DOHH2 (cell line): ENCODE measurements at regions not wholly inside any gene's neighbourhood (a gene's known extent, or its start where the extent isn't known, plus 50 kb on each side); places are given as distances from the start of the nearest gene placed in this dataset.

Source experiments
- H3F3A ChIP-seq: fragments of 200-600 bp; sonication (generic), shearing (Covaris generic); 2 replicates; pipeline ENCODE4 v1.6.0; 2016; ENCODE audit warnings: antibody characterized with exemption, mild to moderate bottlenecking; ENCODE audit not compliant: control insufficient read depth, insufficient read depth
- H3K27ac ChIP-seq: fragments of 200-600 bp; sonication (generic); 2 replicates; pipeline ENCODE4 v1.5.1; 2014; ENCODE audit warnings: low read depth, mild to moderate bottlenecking, low read length, moderate library complexity
- H3K27me3 ChIP-seq: fragments of 200-600 bp; sonication (generic); 2 replicates; pipeline ENCODE4 v1.6.1; 2014; ENCODE audit warnings: mild to moderate bottlenecking, low read length, mixed read lengths; ENCODE audit not compliant: control insufficient read depth
- H3K36me3 ChIP-seq: fragments of 200-600 bp; sonication (generic); 2 replicates; pipeline ENCODE4 v1.6.1; 2014; ENCODE audit warnings: mild to moderate bottlenecking, low read length, moderate library complexity, mixed read lengths; ENCODE audit not compliant: control insufficient read depth
- H3K4me1 ChIP-seq: fragments of 200-600 bp; sonication (generic); 2 replicates; pipeline ENCODE4 v1.6.1; 2014; ENCODE audit warnings: mild to moderate bottlenecking, low read length, mixed read lengths; ENCODE audit not compliant: control insufficient read depth
- H3K4me2 ChIP-seq: fragments of 200-600 bp; sonication (generic); 2 replicates; pipeline ENCODE4 v1.6.0; 2014; ENCODE audit warnings: mild to moderate bottlenecking, low read length, moderate library complexity
- H3K4me3 ChIP-seq: fragments of 200-600 bp; sonication (generic); 2 replicates; pipeline ENCODE4 v1.5.1; 2014; ENCODE audit warnings: mild to moderate bottlenecking, low read length, mixed read lengths
- H3K79me2 ChIP-seq: fragments of 200-600 bp; sonication (generic); 2 replicates; pipeline ENCODE4 v1.6.1; 2014; ENCODE audit warnings: mild to moderate bottlenecking, low read length, mixed read lengths; ENCODE audit not compliant: control insufficient read depth
- H3K9me2 ChIP-seq: fragments of 200-600 bp; sonication (generic); replicated peaks from 2 replicates; pipeline ENCODE4 v1.6.1; 2014; ENCODE audit warnings: mild to moderate bottlenecking, low read length, mixed read lengths; ENCODE audit not compliant: control insufficient read depth
- H3K9me3 ChIP-seq: fragments of 200-600 bp; sonication (generic); 2 replicates; pipeline ENCODE4 v1.6.1; 2014; ENCODE audit warnings: antibody characterized with exemption, low read length, mixed read lengths; ENCODE audit not compliant: control insufficient read depth, insufficient read depth
- H4K20me1 ChIP-seq: fragments of 200-600 bp; sonication (generic); 2 replicates; pipeline ENCODE4 v1.6.0; 2014; ENCODE audit warnings: low read depth, mild to moderate bottlenecking, antibody characterized with exemption, low read length, moderate library complexity; ENCODE audit not compliant: control insufficient read depth, insufficient read depth
- EZH2phosphoT487 ChIP-seq: fragments of 200-600 bp; sonication (generic); IDR thresholded peaks from 2 replicates; pipeline ENCODE4 v1.6.1; 2017; ENCODE audit warnings: borderline replicate concordance, mild to moderate bottlenecking, antibody characterized with exemption, low read length, moderate library complexity, mixed read lengths
- TF ChIP-seq, protein P1 (sequence below): fragments of 200-600 bp; sonication (generic); IDR thresholded peaks from one replicate; pipeline ENCODE4 v1.5.1; 2014; ENCODE audit warnings: antibody characterized with exemption, mild to moderate bottlenecking, low read depth, low read length; ENCODE audit not compliant: poor library complexity, severe bottlenecking

DNA sequence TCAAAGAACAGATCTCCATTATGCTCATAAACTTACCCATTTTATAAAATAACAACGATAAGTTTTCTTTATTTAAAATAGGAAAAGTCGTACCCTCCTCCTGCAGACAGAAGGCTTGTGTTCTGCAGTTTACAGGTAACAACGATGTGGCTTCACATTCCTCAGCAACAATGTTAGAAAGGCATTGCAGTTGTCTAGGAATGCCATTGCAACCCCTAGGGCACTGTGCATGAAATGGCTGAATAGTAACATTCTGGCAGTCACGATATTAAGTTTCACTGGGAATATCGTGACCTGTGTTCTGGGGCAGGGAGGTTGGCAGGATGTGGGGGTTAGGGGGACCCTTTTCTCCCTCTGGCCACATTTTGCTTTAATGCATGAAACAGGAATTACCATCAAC lies 331.9 kb downstream of the DEPDC1B start:
- no peaks in the 10 kb centered on the region for H3K4me1 ChIP-seq
- H3K79me2 ChIP-seq = no peaks in the 10 kb centered on the region
- no peaks in the 10 kb centered on the region for H3K9me3 ChIP-seq
- TF ChIP-seq EZH2phosphoT487 = no peak
- TF ChIP-seq, protein P1, sequence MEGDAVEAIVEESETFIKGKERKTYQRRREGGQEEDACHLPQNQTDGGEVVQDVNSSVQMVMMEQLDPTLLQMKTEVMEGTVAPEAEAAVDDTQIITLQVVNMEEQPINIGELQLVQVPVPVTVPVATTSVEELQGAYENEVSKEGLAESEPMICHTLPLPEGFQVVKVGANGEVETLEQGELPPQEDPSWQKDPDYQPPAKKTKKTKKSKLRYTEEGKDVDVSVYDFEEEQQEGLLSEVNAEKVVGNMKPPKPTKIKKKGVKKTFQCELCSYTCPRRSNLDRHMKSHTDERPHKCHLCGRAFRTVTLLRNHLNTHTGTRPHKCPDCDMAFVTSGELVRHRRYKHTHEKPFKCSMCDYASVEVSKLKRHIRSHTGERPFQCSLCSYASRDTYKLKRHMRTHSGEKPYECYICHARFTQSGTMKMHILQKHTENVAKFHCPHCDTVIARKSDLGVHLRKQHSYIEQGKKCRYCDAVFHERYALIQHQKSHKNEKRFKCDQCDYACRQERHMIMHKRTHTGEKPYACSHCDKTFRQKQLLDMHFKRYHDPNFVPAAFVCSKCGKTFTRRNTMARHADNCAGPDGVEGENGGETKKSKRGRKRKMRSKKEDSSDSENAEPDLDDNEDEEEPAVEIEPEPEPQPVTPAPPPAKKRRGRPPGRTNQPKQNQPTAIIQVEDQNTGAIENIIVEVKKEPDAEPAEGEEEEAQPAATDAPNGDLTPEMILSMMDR = no peak
- H3K9me2 ChIP-seq = no peaks in the 10 kb centered on the region
- H3K36me3 ChIP-seq = no peaks in the 10 kb centered on the region
- no peaks in the 10 kb centered on the region for H3F3A ChIP-seq
- H3K27ac ChIP-seq = no peak overlapping the region
- no peak overlapping the region for H3K4me2 ChIP-seq
- no peaks in the 10 kb centered on the region for H4K20me1 ChIP-seq
- no peaks in the 10 kb centered on the region for H3K27me3 ChIP-seq
- no peak overlapping the region for H3K4me3 ChIP-seq

DNA sequence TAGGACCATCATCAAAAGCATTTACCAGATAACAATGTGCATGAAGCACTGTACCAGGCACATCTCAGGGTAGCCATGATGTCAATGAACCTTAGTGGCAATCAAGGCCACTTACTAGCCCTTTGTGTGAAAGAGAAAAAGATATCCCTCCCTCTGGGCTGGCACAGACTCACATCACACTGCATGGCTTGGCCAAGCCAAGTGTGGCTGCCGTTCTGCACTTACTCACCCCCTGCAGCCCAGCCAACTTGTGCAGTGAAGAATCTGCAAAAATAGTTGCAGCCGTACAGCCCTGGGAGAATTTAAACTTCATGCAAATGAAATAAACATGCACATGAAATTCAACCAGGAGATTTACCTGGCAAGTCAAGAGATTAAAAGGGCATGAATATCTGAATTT lies 333.5 kb downstream of the DEPDC1B start:
- no peak for TF ChIP-seq EZH2phosphoT487
- TF ChIP-seq, protein P1 = no peak

DNA sequence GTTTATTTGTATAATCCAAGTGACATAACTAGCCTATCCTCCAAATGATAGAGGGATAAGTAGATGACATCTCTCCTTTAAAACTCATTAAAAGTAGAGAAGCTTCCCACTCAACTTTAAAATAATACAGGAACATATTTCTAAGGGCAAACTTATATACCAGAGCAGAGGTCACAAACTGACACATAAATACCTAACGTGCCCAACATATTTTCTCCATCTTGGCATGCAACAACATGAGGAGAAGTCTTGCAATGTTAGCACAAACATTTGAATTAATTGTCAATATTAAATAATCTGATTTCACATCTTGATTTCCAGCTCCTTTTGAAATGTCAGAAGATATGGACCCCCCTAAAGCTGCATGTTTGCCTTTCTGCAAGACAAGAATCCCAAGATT lies 335.0 kb downstream of the DEPDC1B start:
- Histone ChIP-seq H3K27ac (no peak overlapping the region), H3K27me3 (no peaks in the 10 kb centered on the region), H3K79me2 (no peaks in the 10 kb centered on the region), H3K4me1 (no peaks in the 10 kb centered on the region), H3K36me3 (no peaks in the 10 kb centered on the region), H3K4me3 (no peak overlapping the region), H3K4me2 (no peak overlapping the region), H3F3A (no peaks in the 10 kb centered on the region), H4K20me1 (no peaks in the 10 kb centered on the region), H3K9me3 (no peaks in the 10 kb centered on the region), H3K9me2 (no peaks in the 10 kb centered on the region)
- no peak for TF ChIP-seq EZH2phosphoT487
- TF ChIP-seq, protein P1 = no peak

More for the DNA sequence above, 333.5 kb downstream of the DEPDC1B start:
- H3K4me3 ChIP-seq = no peak overlapping the region
- no peak overlapping the region for H3K4me2 ChIP-seq
- H3K9me3 ChIP-seq = no peaks in the 10 kb centered on the region
- H3F3A ChIP-seq = no peaks in the 10 kb centered on the region
- H3K4me1 ChIP-seq = no peaks in the 10 kb centered on the region
- H3K79me2 ChIP-seq = no peaks in the 10 kb centered on the region
- H3K27me3 ChIP-seq = no peaks in the 10 kb centered on the region
- H3K9me2 ChIP-seq = no peaks in the 10 kb centered on the region
- H3K36me3 ChIP-seq = no peaks in the 10 kb centered on the region
- H4K20me1 ChIP-seq = no peaks in the 10 kb centered on the region
- H3K27ac ChIP-seq = no peak overlapping the region

DNA sequence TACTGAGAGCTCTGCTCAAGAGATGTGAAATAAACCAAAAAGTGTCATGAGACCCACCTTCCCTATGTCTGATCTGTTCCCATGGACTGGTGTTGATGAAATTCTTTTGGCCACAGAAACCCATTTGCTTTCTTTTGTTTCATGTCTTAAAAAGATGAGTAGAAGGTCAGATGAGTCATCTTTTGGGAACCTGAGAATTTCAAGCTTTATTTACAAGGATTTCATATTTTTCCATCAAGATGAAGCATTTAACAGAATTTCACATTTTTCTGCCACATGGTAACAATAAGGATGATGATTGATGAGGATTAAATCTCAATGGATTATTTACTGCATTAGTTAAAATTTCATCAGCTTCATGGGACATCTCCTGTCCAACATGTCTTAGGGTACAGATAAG lies 337.8 kb downstream of the DEPDC1B start:
- no peaks in the 10 kb centered on the region for H3F3A ChIP-seq
- H3K27ac ChIP-seq = no peak overlapping the region
- H3K27me3 ChIP-seq = no peaks in the 10 kb centered on the region
- no peaks in the 10 kb centered on the region for H3K79me2 ChIP-seq
- H3K4me2 ChIP-seq = no peak overlapping the region
- H3K9me3 ChIP-seq = no peaks in the 10 kb centered on the region
- no peak for TF ChIP-seq EZH2phosphoT487
- no peaks in the 10 kb centered on the region for H3K4me1 ChIP-seq
- no peaks in the 10 kb centered on the region for H4K20me1 ChIP-seq
- H3K4me3 ChIP-seq = no peak overlapping the region
- no peaks in the 10 kb centered on the region for H3K36me3 ChIP-seq
- no peaks in the 10 kb centered on the region for H3K9me2 ChIP-seq
